SK-N-MC (cell line): ENCODE measurements at regions not wholly inside any gene's neighbourhood (a gene's known extent, or its start where the extent isn't known, plus 50 kb on each side); places are given as distances from the start of the nearest gene placed in this dataset.

Source experiments
- DNase-seq: peaks from one replicate; pipeline ENCODE4 v3.0.0-alpha.2; 2011; ENCODE audit warnings: low read depth, low spot score
- H3K27ac ChIP-seq: fragments of 200-600 bp; sonication (generic); 2 replicates; pipeline ENCODE4 v1.5.1; 2016; ENCODE audit warnings: mixed run types
- H3K36me3 ChIP-seq: fragments of 200-600 bp; sonication (generic); 2 replicates; pipeline ENCODE4 v1.6.1; 2017; ENCODE audit warnings: antibody characterized with exemption, low read length, mixed read lengths; ENCODE audit not compliant: insufficient read depth
- H3K4me3 ChIP-seq: fragments of 200-600 bp; sonication (generic); 2 replicates; pipeline ENCODE4 v1.5.1; 2016
- H3K9ac ChIP-seq: fragments of 200-600 bp; sonication (generic); 2 replicates; pipeline ENCODE4 v1.8.0; 2017; ENCODE audit warnings: mixed run types, mixed read lengths; ENCODE audit not compliant: insufficient read length
- H3K9me3 ChIP-seq: fragments of 200-600 bp; sonication (generic); 2 replicates; pipeline ENCODE4 v1.6.1; 2017; ENCODE audit warnings: low read depth, mild to moderate bottlenecking, antibody characterized with exemption, low read length, moderate library complexity, mixed read lengths
- EZH2 ChIP-seq: fragments of 200-600 bp; sonication (generic); IDR thresholded peaks from one replicate; pipeline ENCODE4 v1.6.1; 2017; ENCODE audit warnings: antibody characterized with exemption
- FOXP2 ChIP-seq: optimal IDR thresholded peaks from 2 replicates; pipeline ENCODE3; 2011; ENCODE audit warnings: mild to moderate bottlenecking, moderate library complexity; ENCODE audit not compliant: insufficient read depth; ENCODE audit errors: extremely low read length, control extremely low read depth
- POLR2AphosphoS5 ChIP-seq: IDR thresholded peaks from 2 replicates; pipeline ENCODE4 v1.6.1; 2012; ENCODE audit warnings: mild to moderate bottlenecking, low read depth, low read length, borderline replicate concordance

- DNase-seq = no peak
- no peaks in the 10 kb centered on the region for H3K36me3 ChIP-seq
These were observed 57.8 kb upstream of the BOC start for GRCh38 chr3:113153499-113154107.

GRCh38 chr3:113156816-113157333 lies 54.5 kb upstream of the BOC start:
- TF ChIP-seq EZH2 = no peak
- no peak for TF ChIP-seq FOXP2
- no peak for TF ChIP-seq POLR2AphosphoS5
- no peaks in the 10 kb centered on the region for H3K36me3 ChIP-seq
- H3K27ac ChIP-seq = no peak overlapping the region
- no peaks in the 10 kb centered on the region for H3K9me3 ChIP-seq
- H3K9ac ChIP-seq = no peak overlapping the region
- no peak for DNase-seq
- no peak overlapping the region for H3K4me3 ChIP-seq

More at GRCh38 chr3:113153499-113154107, 57.8 kb upstream of the BOC start:
- Histone ChIP-seq H3K27ac (no peak overlapping the region), H3K9me3 (no peaks in the 10 kb centered on the region), H3K4me3 (no peak overlapping the region), H3K9ac (no peak overlapping the region)
- TF ChIP-seq EZH2 (no peak), FOXP2 (no peak), POLR2AphosphoS5 (no peak)

GRCh38 chr3:113157408-113158030 lies 53.8 kb upstream of the BOC start:
- Histone ChIP-seq H3K27ac (0 out of 2 replicates have a peak overlapping the region, but pooled peaks have one; percentile 11), H3K9ac (peak overlapping the region; percentile 15), H3K9me3 (no peaks in the 10 kb centered on the region), H3K36me3 (no peaks in the 10 kb centered on the region), H3K4me3 (no peak overlapping the region)
- no peak for TF ChIP-seq FOXP2
- no peak for TF ChIP-seq POLR2AphosphoS5
- TF ChIP-seq EZH2 = no peak
- DNase-seq = no peak

GRCh38 chr3:113158171-113158570 lies 53.2 kb upstream of the BOC start:
- Histone ChIP-seq H3K9ac (no peak overlapping the region), H3K4me3 (no peak overlapping the region), H3K36me3 (no peaks in the 10 kb centered on the region), H3K27ac (no peak overlapping the region), H3K9me3 (no peaks in the 10 kb centered on the region)
- no peak for TF ChIP-seq POLR2AphosphoS5
- TF ChIP-seq FOXP2 = no peak
- no peak for TF ChIP-seq EZH2
- no peak for DNase-seq
